Astrocyte (in vitro differentiated cells and primary cell): ENCODE measurements at regions not wholly inside any gene's neighbourhood (a gene's known extent, or its start where the extent isn't known, plus 50 kb on each side); places are given as distances from the start of the nearest gene placed in this dataset.

Experiments used
- CTCF ChIP-seq: IDR thresholded peaks from 2 replicates; pipeline ENCODE4 v1.5.1; 2011; ENCODE audit warnings: low read depth, mild to moderate bottlenecking, inconsistent platforms, low read length, moderate library complexity; ENCODE audit not compliant: insufficient read depth
- EZH2 ChIP-seq: IDR thresholded peaks from 2 replicates; pipeline ENCODE4 v1.6.1; 2012; ENCODE audit warnings: mild to moderate bottlenecking, low read length, inconsistent platforms; ENCODE audit not compliant: insufficient read depth

GRCh38 chr6:81552644-81553043, 199.8 kb downstream of the TENT5A start:
- TF ChIP-seq CTCF (no peak), EZH2 (no peak)
